GM12872 (cell line): ENCODE measurements at regions not wholly inside any gene's neighbourhood (a gene's known extent, or its start where the extent isn't known, plus 50 kb on each side); places are given as distances from the start of the nearest gene placed in this dataset.

Experiments used
- TF ChIP-seq, protein P1 (sequence below): IDR thresholded peaks from 3 replicates; pipeline ENCODE4 v1.5.1; 2011; ENCODE audit warnings: low read depth, mild to moderate bottlenecking, low read length, moderate library complexity; ENCODE audit not compliant: insufficient read depth

DNA sequence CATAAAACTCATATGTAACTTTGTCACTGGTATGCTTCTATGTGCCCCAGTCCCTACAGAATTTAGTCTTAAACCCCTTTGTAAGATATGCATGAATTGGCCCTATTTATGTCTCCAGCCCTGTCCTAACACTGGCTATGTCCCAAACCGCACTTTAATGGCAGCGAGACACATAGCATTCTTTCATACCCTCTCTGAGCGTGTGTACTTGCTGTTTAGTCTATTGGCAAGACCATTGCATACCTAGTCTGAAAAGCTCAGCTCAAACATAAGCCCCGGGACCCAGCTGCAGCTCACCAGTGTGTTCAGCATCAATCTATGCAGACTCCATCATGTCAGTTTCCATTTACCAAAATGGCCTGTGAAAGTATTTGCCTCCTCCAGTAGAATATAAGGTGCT, 1018.4 kb upstream of the TENM3 start:
- TF ChIP-seq, protein P1, sequence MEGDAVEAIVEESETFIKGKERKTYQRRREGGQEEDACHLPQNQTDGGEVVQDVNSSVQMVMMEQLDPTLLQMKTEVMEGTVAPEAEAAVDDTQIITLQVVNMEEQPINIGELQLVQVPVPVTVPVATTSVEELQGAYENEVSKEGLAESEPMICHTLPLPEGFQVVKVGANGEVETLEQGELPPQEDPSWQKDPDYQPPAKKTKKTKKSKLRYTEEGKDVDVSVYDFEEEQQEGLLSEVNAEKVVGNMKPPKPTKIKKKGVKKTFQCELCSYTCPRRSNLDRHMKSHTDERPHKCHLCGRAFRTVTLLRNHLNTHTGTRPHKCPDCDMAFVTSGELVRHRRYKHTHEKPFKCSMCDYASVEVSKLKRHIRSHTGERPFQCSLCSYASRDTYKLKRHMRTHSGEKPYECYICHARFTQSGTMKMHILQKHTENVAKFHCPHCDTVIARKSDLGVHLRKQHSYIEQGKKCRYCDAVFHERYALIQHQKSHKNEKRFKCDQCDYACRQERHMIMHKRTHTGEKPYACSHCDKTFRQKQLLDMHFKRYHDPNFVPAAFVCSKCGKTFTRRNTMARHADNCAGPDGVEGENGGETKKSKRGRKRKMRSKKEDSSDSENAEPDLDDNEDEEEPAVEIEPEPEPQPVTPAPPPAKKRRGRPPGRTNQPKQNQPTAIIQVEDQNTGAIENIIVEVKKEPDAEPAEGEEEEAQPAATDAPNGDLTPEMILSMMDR = no peak

- TF ChIP-seq, protein P1 = no peak
These were observed 1017.5 kb upstream of the TENM3 start for GRCh38 chr4:181225616-181226261.

DNA sequence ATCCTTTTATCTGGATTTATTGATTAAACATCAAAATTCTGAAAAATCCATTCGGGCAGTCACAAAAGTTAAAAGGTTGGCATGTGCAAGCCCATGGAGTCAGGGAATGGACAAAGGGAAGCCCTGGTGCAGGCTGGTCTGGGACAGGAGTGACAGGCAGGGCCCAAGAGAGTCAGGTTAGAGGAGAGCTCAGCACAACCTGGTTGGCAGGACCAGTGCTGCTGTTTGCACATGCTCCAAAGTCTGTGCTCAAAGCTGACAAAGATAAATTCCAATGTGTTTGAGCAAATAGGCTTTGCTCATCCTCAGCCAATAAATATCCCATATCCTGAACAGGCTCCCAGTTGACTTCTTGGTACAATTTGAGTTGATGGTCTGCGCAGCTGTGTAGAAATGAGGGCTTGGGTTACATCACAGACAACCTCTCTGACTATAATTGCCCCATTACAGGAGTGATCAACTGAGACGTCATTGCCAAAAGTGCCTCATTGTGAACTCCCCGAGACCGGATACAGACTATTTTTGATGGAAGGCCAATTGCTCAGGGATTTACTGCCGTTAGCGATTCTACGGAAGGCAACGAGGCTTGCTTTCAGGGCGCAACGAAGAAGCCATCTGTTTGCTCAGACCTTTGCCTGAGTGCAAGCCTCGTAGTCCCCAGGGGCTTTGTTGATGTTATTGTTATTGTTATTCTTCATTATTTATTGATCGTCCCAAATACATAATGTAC, 1008.1 kb upstream of the TENM3 start:
- TF ChIP-seq, protein P1 = no peak

GRCh38 chr4:181245326-181245725, 997.9 kb upstream of the TENM3 start:
- TF ChIP-seq, protein P1 = no peak

GRCh38 chr4:181249031-181249430, 994.2 kb upstream of the TENM3 start:
- TF ChIP-seq, protein P1 = no peak

DNA sequence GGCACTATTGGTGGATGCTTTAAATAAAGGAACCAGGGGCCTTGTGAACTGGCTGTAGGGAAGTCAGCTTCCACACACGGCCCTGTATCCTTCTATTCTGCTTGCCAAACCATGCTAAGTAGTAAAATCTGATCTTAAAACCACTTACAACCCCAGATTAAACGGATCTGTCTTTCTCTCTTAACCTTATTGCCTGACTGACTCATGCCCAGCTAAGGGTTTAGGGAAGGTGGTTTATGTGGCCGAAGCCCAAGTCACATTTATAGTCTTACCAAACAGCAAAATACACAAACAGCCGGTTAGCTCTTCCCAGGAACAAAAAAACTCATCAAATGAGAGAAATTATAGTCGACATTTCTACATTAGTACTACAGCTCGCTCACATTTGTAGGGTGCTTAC, 988.4 kb upstream of the TENM3 start:
- TF ChIP-seq, protein P1 = no peak

DNA sequence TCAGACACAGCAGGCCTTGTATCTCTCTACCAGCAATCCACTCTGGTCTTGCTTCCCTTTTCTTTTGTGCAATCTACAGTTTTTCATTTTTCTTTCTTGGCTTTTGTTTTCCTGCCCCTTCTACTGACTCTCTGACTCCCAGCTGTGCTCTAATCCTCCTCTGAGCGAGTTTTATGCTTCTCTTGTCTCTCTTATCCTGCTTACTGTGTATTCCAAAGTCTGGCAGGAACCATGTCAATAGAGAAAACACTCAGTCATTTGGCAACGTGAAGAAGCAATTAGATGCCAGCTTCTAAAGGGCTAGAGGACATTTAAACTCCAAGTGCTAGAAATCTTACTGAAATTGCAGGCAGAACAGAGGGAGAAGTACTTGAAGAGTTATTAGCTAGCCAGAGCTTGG, 984.6 kb upstream of the TENM3 start:
- TF ChIP-seq, protein P1 = no peak
